ENCODE measurements at regions not wholly inside any gene's neighbourhood (a gene's known extent, or its start where the extent isn't known, plus 50 kb on each side); places are given as distances from the start of the nearest gene placed in this dataset.

DNA sequence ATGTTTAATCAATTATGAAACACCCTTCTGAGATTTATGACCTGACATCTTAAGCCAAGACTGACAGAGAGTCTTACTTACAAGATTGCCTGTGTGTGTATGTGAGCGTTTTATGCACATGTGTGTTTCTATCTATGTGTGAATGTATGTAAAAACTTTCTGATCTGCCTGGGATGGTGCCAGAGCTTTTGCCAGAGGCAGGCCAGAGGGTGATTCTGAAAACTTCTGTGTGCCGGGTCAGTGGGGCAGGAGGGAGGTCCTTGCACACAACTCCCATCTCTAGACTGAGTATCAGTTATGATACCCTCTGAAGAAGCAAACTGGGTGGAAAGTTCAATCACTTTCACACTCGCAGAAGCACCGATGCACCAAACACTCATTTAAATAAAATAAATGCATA, 335.0 kb upstream of the NT5C1B start:
- Histone ChIP-seq H3K9me2 (replicated peaks; ENCODE audit: control insufficient read depth, low read length) (no peaks in the 10 kb centered on the region), H3K36me3 (ENCODE audit: control insufficient read depth, low read length) (no peaks in the 10 kb centered on the region), H3K4me3 (ENCODE audit: low read length) (no peak overlapping the region), H3K4me1 (ENCODE audit: control insufficient read depth, low read length) (no peaks in the 10 kb centered on the region), H3K9me3 (ENCODE audit: control insufficient read depth, insufficient read depth, low read length) (no peaks in the 10 kb centered on the region), H3F3A (ENCODE audit: control insufficient read depth, insufficient read depth) (no peaks in the 10 kb centered on the region), H3K27me3 (ENCODE audit: control insufficient read depth, low read length) (no peaks in the 10 kb centered on the region), H3K4me2 (ENCODE audit: low read length) (no peak overlapping the region), H3K79me2 (ENCODE audit: control insufficient read depth, low read length) (no peaks in the 10 kb centered on the region), H4K20me1 (ENCODE audit: control insufficient read depth, insufficient read depth, low read depth, low read length) (no peaks in the 10 kb centered on the region), H3K27ac (ENCODE audit: low read depth, low read length) (no peak overlapping the region)
- TF ChIP-seq EZH2phosphoT487 (IDR thresholded peaks at IDR 0.05; ENCODE audit: borderline replicate concordance, low read length), result no peak
- TF ChIP-seq, protein P1, sequence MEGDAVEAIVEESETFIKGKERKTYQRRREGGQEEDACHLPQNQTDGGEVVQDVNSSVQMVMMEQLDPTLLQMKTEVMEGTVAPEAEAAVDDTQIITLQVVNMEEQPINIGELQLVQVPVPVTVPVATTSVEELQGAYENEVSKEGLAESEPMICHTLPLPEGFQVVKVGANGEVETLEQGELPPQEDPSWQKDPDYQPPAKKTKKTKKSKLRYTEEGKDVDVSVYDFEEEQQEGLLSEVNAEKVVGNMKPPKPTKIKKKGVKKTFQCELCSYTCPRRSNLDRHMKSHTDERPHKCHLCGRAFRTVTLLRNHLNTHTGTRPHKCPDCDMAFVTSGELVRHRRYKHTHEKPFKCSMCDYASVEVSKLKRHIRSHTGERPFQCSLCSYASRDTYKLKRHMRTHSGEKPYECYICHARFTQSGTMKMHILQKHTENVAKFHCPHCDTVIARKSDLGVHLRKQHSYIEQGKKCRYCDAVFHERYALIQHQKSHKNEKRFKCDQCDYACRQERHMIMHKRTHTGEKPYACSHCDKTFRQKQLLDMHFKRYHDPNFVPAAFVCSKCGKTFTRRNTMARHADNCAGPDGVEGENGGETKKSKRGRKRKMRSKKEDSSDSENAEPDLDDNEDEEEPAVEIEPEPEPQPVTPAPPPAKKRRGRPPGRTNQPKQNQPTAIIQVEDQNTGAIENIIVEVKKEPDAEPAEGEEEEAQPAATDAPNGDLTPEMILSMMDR (IDR thresholded peaks at IDR 0.05; ENCODE audit: low read depth, low read length, poor library complexity, severe bottlenecking), result no peak

DNA sequence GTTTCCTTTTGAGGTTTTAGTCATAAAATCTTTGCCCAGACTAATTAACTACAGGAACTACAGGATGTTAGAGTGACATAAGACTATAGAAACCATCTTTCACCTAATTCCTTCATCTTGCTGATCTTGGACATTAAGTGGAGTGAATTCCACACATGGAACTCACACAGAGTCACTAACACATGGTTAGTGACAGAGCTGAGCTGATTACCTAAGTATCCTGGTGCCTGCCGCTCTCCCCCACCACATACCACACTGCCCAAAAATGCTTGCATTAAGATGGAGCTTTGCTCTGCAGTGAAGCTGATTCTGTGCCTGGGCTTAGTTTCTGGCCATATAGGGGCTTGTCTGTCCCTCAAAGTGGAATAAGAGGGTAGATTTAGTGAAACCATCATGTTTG, 332.9 kb upstream of the NT5C1B start:
- Histone ChIP-seq H3K79me2 (ENCODE audit: control insufficient read depth, low read length) (no peaks in the 10 kb centered on the region), H3K4me3 (ENCODE audit: low read length) (no peak overlapping the region), H3K27me3 (ENCODE audit: control insufficient read depth, low read length) (no peaks in the 10 kb centered on the region), H3K27ac (ENCODE audit: low read depth, low read length) (no peak overlapping the region), H4K20me1 (ENCODE audit: control insufficient read depth, insufficient read depth, low read depth, low read length) (no peaks in the 10 kb centered on the region), H3K9me3 (ENCODE audit: control insufficient read depth, insufficient read depth, low read length) (no peaks in the 10 kb centered on the region), H3K4me2 (ENCODE audit: low read length) (no peak overlapping the region), H3K36me3 (ENCODE audit: control insufficient read depth, low read length) (no peaks in the 10 kb centered on the region), H3K4me1 (ENCODE audit: control insufficient read depth, low read length) (no peaks in the 10 kb centered on the region), H3F3A (ENCODE audit: control insufficient read depth, insufficient read depth) (no peaks in the 10 kb centered on the region), H3K9me2 (replicated peaks; ENCODE audit: control insufficient read depth, low read length) (no peaks in the 10 kb centered on the region)
- TF ChIP-seq, protein P1 (IDR thresholded peaks at IDR 0.05; ENCODE audit: low read depth, low read length, poor library complexity, severe bottlenecking), result no peak
- no peak for TF ChIP-seq EZH2phosphoT487 (IDR thresholded peaks at IDR 0.05; ENCODE audit: borderline replicate concordance, low read length)

DNA sequence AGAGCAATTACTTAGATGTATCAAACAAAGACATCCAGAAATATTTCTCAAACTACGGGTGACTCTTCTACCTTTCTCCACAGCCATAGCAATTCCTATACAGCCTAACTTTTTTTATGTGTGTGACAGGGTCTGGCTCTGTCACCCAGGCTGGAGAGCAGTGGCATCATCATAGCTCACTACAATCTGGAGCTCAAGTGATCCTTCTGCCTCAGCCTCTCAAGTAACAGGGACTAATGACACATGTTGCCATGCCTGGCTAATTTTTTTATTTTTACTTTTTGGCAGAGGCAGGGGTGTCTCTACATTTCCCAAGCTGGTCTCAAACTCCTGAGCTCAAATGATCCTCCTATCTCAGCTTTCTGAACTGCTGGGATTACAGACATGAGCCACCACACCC, 328.9 kb upstream of the NT5C1B start:
- H3K9me2 ChIP-seq (replicated peaks; ENCODE audit: control insufficient read depth, low read length), result no peaks in the 10 kb centered on the region

More for the DNA sequence above, 328.9 kb upstream of the NT5C1B start:
- Histone ChIP-seq H3K36me3 (ENCODE audit: control insufficient read depth, low read length) (no peaks in the 10 kb centered on the region), H3K4me1 (ENCODE audit: control insufficient read depth, low read length) (no peaks in the 10 kb centered on the region), H4K20me1 (ENCODE audit: control insufficient read depth, insufficient read depth, low read depth, low read length) (no peaks in the 10 kb centered on the region), H3K27ac (ENCODE audit: low read depth, low read length) (no peak overlapping the region), H3K27me3 (ENCODE audit: control insufficient read depth, low read length) (no peaks in the 10 kb centered on the region), H3K4me3 (ENCODE audit: low read length) (no peak overlapping the region), H3K4me2 (ENCODE audit: low read length) (no peak overlapping the region), H3F3A (ENCODE audit: control insufficient read depth, insufficient read depth) (no peaks in the 10 kb centered on the region), H3K79me2 (ENCODE audit: control insufficient read depth, low read length) (no peaks in the 10 kb centered on the region), H3K9me3 (ENCODE audit: control insufficient read depth, insufficient read depth, low read length) (no peaks in the 10 kb centered on the region)
- no peak for TF ChIP-seq EZH2phosphoT487 (IDR thresholded peaks at IDR 0.05; ENCODE audit: borderline replicate concordance, low read length)
- TF ChIP-seq, protein P1 (IDR thresholded peaks at IDR 0.05; ENCODE audit: low read depth, low read length, poor library complexity, severe bottlenecking), result no peak

Measured in DOHH2 (cell line).